Transverse colon (tissue), 4 donors: ENCODE measurements at regions not wholly inside any gene's neighbourhood (a gene's known extent, or its start where the extent isn't known, plus 50 kb on each side); places are given as distances from the start of the nearest gene placed in this dataset.

Experiments
- CTCF ChIP-seq, 5 experiments: fragments of 200-600 bp in 3 of 5; fragments of 450-650 bp in 2 of 5; sonication (generic) in 3 of 5; IDR thresholded peaks; 1 replicate in 2 of 5; 2 replicates in 3 of 5; pipeline ENCODE4 v1.5.1; 2016 to 2017; ENCODE audit warnings: antibody characterized with exemption in 5 of 5, inconsistent platforms in 3 of 5, mild to moderate bottlenecking in 2 of 5, moderate library complexity in 1 of 5
- EP300 ChIP-seq: sonication (generic); formaldehyde crosslinking; IDR thresholded peaks from one replicate; pipeline ENCODE4 v1.6.1; 2017; ENCODE audit warnings: antibody characterized with exemption, low read depth
- POLR2A ChIP-seq: fragments of 450-650 bp; IDR thresholded peaks from one replicate; pipeline ENCODE4 v1.6.1; 2016; ENCODE audit warnings: antibody characterized with exemption, mild to moderate bottlenecking, moderate library complexity
- POLR2AphosphoS5 ChIP-seq, 3 donors: sonication (generic); formaldehyde crosslinking; IDR thresholded peaks; one replicate each; pipeline ENCODE4 v1.6.1; 2016; ENCODE audit warnings: antibody characterized with exemption in 3 of 3

GRCh38 chr17:63066158-63066813 lies 100.3 kb downstream of the TANC2 start:
- TF ChIP-seq POLR2A (no peak), EP300 (no peak), POLR2AphosphoS5 (IDR thresholded peaks at IDR 0.05) (no peak), CTCF (IDR thresholded peaks at IDR 0.05) (no peak)
